HG03045 (cell line): ENCODE measurements at regions not wholly inside any gene's neighbourhood (a gene's known extent, or its start where the extent isn't known, plus 50 kb on each side); places are given as distances from the start of the nearest gene placed in this dataset.
"Not testable (repeated sequence)": the region's sequence is repeated elsewhere in the genome, so short reads cannot be mapped to it uniquely, and the experiment has no call there.

Source experiments
- ATAC-seq: cut with Tn5 transposase; IDR thresholded peaks from one replicate; pipeline ENCODE4 v1.9.1; 2021; ENCODE audit warnings: mild to moderate bottlenecking, moderate library complexity; ENCODE audit not compliant: unreplicated experiment

GRCh38 chr3:82521657-82522056 is 760.2 kb upstream of the GBE1 start:
- ATAC-seq, result no peak

- ATAC-seq, result no peak
Measured at GRCh38 chr3:82520846-82521245, 759.4 kb upstream of the GBE1 start.

- no peak for ATAC-seq
Measured at GRCh38 chr3:82509951-82510603, 748.6 kb upstream of the GBE1 start.

- no peak for ATAC-seq
Measured at GRCh38 chr3:82509106-82509842, 747.8 kb upstream of the GBE1 start.

- ATAC-seq, result no peak
Measured at GRCh38 chr3:82506204-82506603, 744.8 kb upstream of the GBE1 start.

GRCh38 chr3:82505079-82505756 is 743.8 kb upstream of the GBE1 start:
- no peak for ATAC-seq

- ATAC-seq, result no peak
Measured at GRCh38 chr3:82498186-82498585, 736.7 kb upstream of the GBE1 start.

- no peak for ATAC-seq
Measured at GRCh38 chr3:82496890-82497560, 735.6 kb upstream of the GBE1 start.

- ATAC-seq, result no peak
Measured at GRCh38 chr3:82495655-82496054, 734.2 kb upstream of the GBE1 start.

GRCh38 chr3:82494977-82495489 is 733.6 kb upstream of the GBE1 start:
- no peak for ATAC-seq

- ATAC-seq, result no peak
Measured at GRCh38 chr3:82493858-82494257, 732.4 kb upstream of the GBE1 start.

- ATAC-seq, result no peak
Measured at GRCh38 chr3:82475306-82475705, 713.9 kb upstream of the GBE1 start.

- ATAC-seq, result no peak
Measured at GRCh38 chr3:82474711-82475110, 713.3 kb upstream of the GBE1 start.

GRCh38 chr3:82473864-82474541 is 712.6 kb upstream of the GBE1 start:
- no peak for ATAC-seq

- no peak for ATAC-seq
Measured at GRCh38 chr3:82467051-82467450, 705.6 kb upstream of the GBE1 start.

GRCh38 chr3:82462977-82463376 is 701.5 kb upstream of the GBE1 start:
- no peak for ATAC-seq

- ATAC-seq, result no peak
Measured at GRCh38 chr3:82461049-82461889, 699.8 kb upstream of the GBE1 start.

GRCh38 chr3:82448320-82448719 is 686.9 kb upstream of the GBE1 start:
- ATAC-seq, result no peak

GRCh38 chr3:82428821-82429220 is 667.4 kb upstream of the GBE1 start:
- ATAC-seq, result not testable (repeated sequence)

- ATAC-seq, result no peak
Measured at GRCh38 chr3:82424031-82424339, 662.5 kb upstream of the GBE1 start.
